ENCODE measurements at regions not wholly inside any gene's neighbourhood (a gene's known extent, or its start where the extent isn't known, plus 50 kb on each side); places are given as distances from the start of the nearest gene placed in this dataset.

DNA sequence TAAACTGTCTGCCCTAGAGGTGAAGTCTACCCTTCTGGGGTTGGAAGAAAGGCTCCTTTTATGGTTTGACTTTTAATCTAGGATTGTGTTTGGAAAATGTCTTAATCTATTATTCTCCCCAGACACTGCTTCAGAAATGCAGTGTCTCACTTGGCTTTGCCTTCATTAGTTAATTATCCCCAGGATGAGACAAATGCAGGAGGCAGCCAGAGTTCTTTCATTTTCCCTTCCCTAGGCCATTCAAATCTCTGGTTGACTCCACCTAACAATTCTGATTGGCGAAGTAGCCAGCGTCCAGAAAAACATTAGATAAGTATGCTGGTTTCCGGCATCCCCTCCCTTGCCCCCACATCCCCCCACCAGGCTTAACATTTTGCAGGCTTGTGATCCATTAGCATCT lies 325.8 kb upstream of the PBX1 start:
- Histone ChIP-seq H3K36me3 (ENCODE audit: insufficient read depth, low read length) (no peaks in the 10 kb centered on the region), H3K27me3 (ENCODE audit: insufficient read depth, low read length) (no peaks in the 10 kb centered on the region), H3K4me3 (ENCODE audit: low read depth, low read length) (no peak overlapping the region), H3K4me1 (ENCODE audit: control insufficient read depth, insufficient read depth, low read length, unreplicated experiment) (no peaks in the 10 kb centered on the region), H3K27ac (ENCODE audit: low read depth, low read length) (no peak overlapping the region), H2AFZ (ENCODE audit: low read length, unreplicated experiment) (no peak overlapping the region), H3K79me2 (ENCODE audit: control insufficient read depth, insufficient read depth, low read length, unreplicated experiment) (no peaks in the 10 kb centered on the region)

DNA sequence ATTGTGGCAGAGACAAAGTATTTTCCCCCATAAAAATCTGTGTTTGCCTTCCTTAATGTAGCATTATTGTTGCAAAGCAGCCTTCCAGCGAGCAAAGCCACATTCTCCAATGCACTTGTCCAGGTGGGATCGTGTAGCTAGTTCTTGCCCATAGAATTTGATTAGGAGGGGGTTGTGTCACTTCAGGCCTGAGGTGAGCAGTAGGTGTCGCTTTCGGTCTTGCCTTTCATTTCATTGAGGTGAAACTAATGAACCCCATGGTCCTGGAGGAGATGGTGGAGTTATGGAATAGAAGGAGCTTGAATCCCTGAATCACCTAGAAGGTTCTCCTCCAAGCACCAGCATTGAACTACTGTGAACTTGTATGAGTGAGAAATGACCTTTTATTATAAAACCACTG lies 318.9 kb upstream of the PBX1 start:
- no peak overlapping the region for H3K4me3 ChIP-seq (ENCODE audit: low read depth, low read length)
- no peak overlapping the region for H2AFZ ChIP-seq (ENCODE audit: low read length, unreplicated experiment)
- no peaks in the 10 kb centered on the region for H3K27me3 ChIP-seq (ENCODE audit: insufficient read depth, low read length)
- no peaks in the 10 kb centered on the region for H3K36me3 ChIP-seq (ENCODE audit: insufficient read depth, low read length)
- no peak overlapping the region for H3K27ac ChIP-seq (ENCODE audit: low read depth, low read length)
- H3K4me1 ChIP-seq (ENCODE audit: control insufficient read depth, insufficient read depth, low read length, unreplicated experiment): no peaks in the 10 kb centered on the region
- H3K79me2 ChIP-seq (ENCODE audit: control insufficient read depth, insufficient read depth, low read length, unreplicated experiment): no peaks in the 10 kb centered on the region

DNA sequence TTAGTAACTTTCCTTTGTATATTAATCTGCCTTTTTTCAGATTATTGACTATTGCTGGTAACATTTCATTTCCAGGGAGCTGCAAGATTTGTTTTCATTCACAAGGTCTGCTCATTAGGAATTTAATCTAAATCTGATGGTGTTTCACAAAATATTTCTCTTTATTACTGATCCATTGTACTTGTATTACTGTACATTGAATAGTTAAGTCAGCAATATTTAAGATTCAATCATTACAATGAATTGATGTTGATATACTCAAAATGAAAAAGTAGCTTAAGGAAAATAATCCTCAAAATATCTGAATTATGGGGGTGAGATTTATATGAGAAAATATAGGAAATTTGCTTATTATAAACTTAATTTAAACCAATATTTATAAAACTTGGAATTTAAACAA lies 308.6 kb upstream of the PBX1 start:
- no peaks in the 10 kb centered on the region for H3K4me1 ChIP-seq (ENCODE audit: control insufficient read depth, insufficient read depth, low read length, unreplicated experiment)
- no peaks in the 10 kb centered on the region for H3K27me3 ChIP-seq (ENCODE audit: insufficient read depth, low read length)
- no peak overlapping the region for H2AFZ ChIP-seq (ENCODE audit: low read length, unreplicated experiment)
- no peaks in the 10 kb centered on the region for H3K36me3 ChIP-seq (ENCODE audit: insufficient read depth, low read length)
- no peak overlapping the region for H3K27ac ChIP-seq (ENCODE audit: low read depth, low read length)
- H3K79me2 ChIP-seq (ENCODE audit: control insufficient read depth, insufficient read depth, low read length, unreplicated experiment): no peaks in the 10 kb centered on the region
- no peak overlapping the region for H3K4me3 ChIP-seq (ENCODE audit: low read depth, low read length)

DNA sequence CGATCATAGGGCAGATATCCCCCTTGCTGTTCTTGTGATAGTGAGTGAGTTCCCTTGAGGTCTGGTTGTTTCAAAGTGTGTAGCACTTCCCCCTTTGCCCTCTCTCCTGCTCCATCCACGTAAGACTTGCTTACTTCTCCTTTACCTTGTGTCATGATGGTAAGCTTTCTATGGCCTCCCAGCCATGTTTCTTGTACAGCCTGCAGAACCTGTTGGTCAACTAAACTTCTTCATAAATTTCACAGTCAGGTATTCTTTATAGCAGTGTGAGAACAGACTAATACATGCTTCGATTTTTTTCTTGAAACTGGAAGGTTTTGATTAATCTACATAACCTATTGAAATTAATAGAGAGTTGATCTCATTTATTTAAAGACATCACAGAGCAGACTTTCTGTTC lies 302.5 kb upstream of the PBX1 start:
- no peaks in the 10 kb centered on the region for H3K36me3 ChIP-seq (ENCODE audit: insufficient read depth, low read length)
- H3K4me3 ChIP-seq (ENCODE audit: low read depth, low read length): no peak overlapping the region
- no peak overlapping the region for H2AFZ ChIP-seq (ENCODE audit: low read length, unreplicated experiment)
- H3K4me1 ChIP-seq (ENCODE audit: control insufficient read depth, insufficient read depth, low read length, unreplicated experiment): no peaks in the 10 kb centered on the region
- H3K27ac ChIP-seq (ENCODE audit: low read depth, low read length): no peak overlapping the region
- no peaks in the 10 kb centered on the region for H3K79me2 ChIP-seq (ENCODE audit: control insufficient read depth, insufficient read depth, low read length, unreplicated experiment)
- H3K27me3 ChIP-seq (ENCODE audit: insufficient read depth, low read length): no peaks in the 10 kb centered on the region

DNA sequence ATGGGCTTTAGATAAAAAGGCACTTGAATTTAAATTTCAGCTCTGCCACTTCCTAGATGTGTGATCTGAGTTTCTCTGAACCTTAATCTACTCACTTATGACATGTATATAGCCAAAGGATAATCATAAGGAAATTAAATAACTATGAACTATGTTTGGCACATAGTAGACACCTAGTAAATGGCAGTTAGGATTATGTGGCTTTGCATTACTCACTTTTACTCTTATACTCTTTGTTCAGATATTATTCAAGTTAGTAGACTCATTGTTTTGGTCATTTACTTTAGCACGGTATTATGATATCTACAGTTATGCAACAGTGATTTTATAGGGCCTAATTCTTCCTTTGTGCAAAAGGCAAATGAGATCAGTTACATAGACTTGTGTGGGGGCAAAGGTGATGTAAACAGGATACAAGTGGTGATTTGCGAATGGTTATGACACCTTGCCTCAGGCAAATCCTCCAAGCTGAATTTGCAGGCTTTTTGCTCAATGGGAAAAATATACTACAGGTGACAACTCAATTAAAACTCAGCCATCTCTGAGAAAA lies 297.2 kb upstream of the PBX1 start:
- no peaks in the 10 kb centered on the region for H3K4me1 ChIP-seq (ENCODE audit: control insufficient read depth, insufficient read depth, low read length, unreplicated experiment)
- no peak overlapping the region for H2AFZ ChIP-seq (ENCODE audit: low read length, unreplicated experiment)
- H3K36me3 ChIP-seq (ENCODE audit: insufficient read depth, low read length): no peaks in the 10 kb centered on the region
- no peaks in the 10 kb centered on the region for H3K79me2 ChIP-seq (ENCODE audit: control insufficient read depth, insufficient read depth, low read length, unreplicated experiment)
- H3K27ac ChIP-seq (ENCODE audit: low read depth, low read length): no peak overlapping the region
- no peaks in the 10 kb centered on the region for H3K27me3 ChIP-seq (ENCODE audit: insufficient read depth, low read length)
- no peak overlapping the region for H3K4me3 ChIP-seq (ENCODE audit: low read depth, low read length)

DNA sequence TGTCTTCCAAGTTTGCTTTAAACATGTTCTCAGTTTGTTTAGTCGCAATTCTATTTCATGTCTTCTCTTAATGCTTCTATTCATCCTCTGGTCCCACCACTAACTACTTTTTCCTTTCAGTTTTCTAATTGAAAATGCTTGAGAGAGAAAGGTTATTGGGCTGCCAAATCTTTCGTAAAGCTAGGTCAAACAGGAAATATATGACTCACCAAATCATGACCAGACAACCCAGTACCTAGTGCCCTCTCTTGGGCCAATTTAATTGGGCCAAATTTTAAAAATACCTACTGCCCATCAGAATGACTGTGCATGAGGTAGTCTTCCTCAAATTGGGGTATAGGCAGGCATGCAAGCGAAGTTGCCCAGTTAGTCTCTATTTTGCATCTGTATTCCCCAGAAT lies 295.4 kb upstream of the PBX1 start:
- no peaks in the 10 kb centered on the region for H3K79me2 ChIP-seq (ENCODE audit: control insufficient read depth, insufficient read depth, low read length, unreplicated experiment)
- no peaks in the 10 kb centered on the region for H3K36me3 ChIP-seq (ENCODE audit: insufficient read depth, low read length)
- no peak overlapping the region for H2AFZ ChIP-seq (ENCODE audit: low read length, unreplicated experiment)
- no peaks in the 10 kb centered on the region for H3K4me1 ChIP-seq (ENCODE audit: control insufficient read depth, insufficient read depth, low read length, unreplicated experiment)
- H3K27me3 ChIP-seq (ENCODE audit: insufficient read depth, low read length): no peaks in the 10 kb centered on the region
- no peak overlapping the region for H3K4me3 ChIP-seq (ENCODE audit: low read depth, low read length)
- H3K27ac ChIP-seq (ENCODE audit: low read depth, low read length): no peak overlapping the region

DNA sequence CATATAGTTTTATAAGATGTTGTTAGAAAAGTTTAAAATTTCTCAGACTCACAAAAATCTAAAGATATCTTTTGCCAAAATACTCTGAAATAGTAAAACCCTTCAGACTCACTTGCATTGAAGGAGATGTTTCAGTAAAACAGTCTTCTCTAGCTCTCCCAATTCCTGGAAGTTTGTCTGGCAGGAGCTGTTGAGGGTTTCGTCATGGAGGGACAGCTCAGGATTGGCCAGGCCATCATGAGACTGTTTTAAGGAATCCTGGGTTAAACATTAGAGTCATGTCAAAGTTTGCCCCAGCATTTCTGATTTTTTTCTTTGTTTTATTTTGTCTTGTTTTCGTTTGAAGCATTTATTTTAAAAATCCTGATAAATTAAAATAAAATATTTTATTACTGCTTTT lies 293.8 kb upstream of the PBX1 start:
- Histone ChIP-seq H3K79me2 (ENCODE audit: control insufficient read depth, insufficient read depth, low read length, unreplicated experiment) (no peaks in the 10 kb centered on the region), H3K4me1 (ENCODE audit: control insufficient read depth, insufficient read depth, low read length, unreplicated experiment) (no peaks in the 10 kb centered on the region), H2AFZ (ENCODE audit: low read length, unreplicated experiment) (no peak overlapping the region), H3K4me3 (ENCODE audit: low read depth, low read length) (no peak overlapping the region), H3K27ac (ENCODE audit: low read depth, low read length) (no peak overlapping the region), H3K36me3 (ENCODE audit: insufficient read depth, low read length) (no peaks in the 10 kb centered on the region), H3K27me3 (ENCODE audit: insufficient read depth, low read length) (no peaks in the 10 kb centered on the region)

DNA sequence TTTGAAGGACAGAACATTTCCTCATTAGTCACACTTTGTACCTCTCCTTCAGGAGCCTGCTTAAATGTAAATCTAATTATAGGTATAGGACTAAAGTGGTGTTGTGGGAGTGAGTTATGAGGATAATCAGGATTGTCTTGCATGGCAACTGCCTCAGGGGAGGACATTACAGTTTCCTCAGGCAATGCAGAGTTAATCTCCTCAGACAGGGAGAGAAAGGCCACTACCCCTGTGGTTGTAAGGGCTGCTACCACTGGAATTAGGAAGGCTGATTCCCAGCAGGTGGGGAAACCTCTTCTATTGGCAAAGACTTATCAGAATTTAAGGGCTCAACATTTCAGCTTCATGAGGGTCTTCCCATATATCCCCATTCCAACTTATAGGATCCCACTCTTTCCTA lies 286.8 kb upstream of the PBX1 start:
- Histone ChIP-seq H3K4me3 (ENCODE audit: low read depth, low read length) (no peak overlapping the region), H3K36me3 (ENCODE audit: insufficient read depth, low read length) (no peaks in the 10 kb centered on the region), H3K27ac (ENCODE audit: low read depth, low read length) (no peak overlapping the region), H3K27me3 (ENCODE audit: insufficient read depth, low read length) (no peaks in the 10 kb centered on the region), H3K4me1 (ENCODE audit: control insufficient read depth, insufficient read depth, low read length, unreplicated experiment) (no peaks in the 10 kb centered on the region), H3K79me2 (ENCODE audit: control insufficient read depth, insufficient read depth, low read length, unreplicated experiment) (no peaks in the 10 kb centered on the region), H2AFZ (ENCODE audit: low read length, unreplicated experiment) (no peak overlapping the region)

DNA sequence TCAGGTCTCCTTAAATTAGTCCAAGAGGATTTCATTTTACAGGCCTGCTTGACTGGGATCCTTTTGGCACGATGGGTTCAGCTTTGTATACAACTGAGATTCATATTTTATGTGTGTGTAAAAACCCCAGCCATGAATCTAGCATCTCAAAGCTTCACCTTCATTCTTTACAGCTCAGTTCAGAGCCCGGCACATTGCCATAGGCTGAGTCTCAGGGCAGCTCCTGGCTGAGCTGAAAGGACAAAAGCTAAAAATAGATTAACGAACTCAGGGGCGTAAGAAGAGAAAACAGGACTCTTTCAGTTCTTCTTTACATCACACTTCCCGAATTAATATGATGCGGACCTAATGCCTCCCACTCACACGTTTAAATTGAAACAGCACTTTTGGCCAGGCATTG lies 262.8 kb upstream of the PBX1 start:
- Histone ChIP-seq H3K4me3 (ENCODE audit: low read depth, low read length) (no peak overlapping the region), H3K27me3 (ENCODE audit: insufficient read depth, low read length) (no peaks in the 10 kb centered on the region), H3K4me1 (ENCODE audit: control insufficient read depth, insufficient read depth, low read length, unreplicated experiment) (no peaks in the 10 kb centered on the region), H3K36me3 (ENCODE audit: insufficient read depth, low read length) (no peaks in the 10 kb centered on the region), H2AFZ (ENCODE audit: low read length, unreplicated experiment) (no peak overlapping the region), H3K79me2 (ENCODE audit: control insufficient read depth, insufficient read depth, low read length, unreplicated experiment) (no peaks in the 10 kb centered on the region), H3K27ac (ENCODE audit: low read depth, low read length) (no peak overlapping the region)

DNA sequence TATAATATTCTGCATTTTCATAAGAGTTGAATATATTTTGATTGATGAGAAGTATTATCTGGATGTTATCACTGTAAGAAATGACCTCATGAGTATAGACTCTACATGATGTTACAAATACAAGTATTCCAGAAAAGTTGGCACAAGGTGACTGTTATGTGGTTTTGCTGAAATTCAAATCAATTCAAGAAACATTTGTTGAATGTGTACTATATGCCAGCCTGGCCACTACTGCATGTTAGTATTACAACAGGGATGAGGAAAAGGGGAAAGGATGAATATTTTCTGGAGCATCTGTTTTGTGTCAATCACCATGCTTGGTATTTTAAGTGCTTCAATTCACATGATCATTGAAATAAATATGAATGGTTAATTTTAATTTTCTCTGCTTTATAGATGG lies 250.9 kb upstream of the PBX1 start:
- Histone ChIP-seq H3K27me3 (ENCODE audit: insufficient read depth, low read length) (no peaks in the 10 kb centered on the region), H3K27ac (ENCODE audit: low read depth, low read length) (no peak overlapping the region), H2AFZ (ENCODE audit: low read length, unreplicated experiment) (no peak overlapping the region), H3K36me3 (ENCODE audit: insufficient read depth, low read length) (no peaks in the 10 kb centered on the region), H3K79me2 (ENCODE audit: control insufficient read depth, insufficient read depth, low read length, unreplicated experiment) (no peaks in the 10 kb centered on the region), H3K4me1 (ENCODE audit: control insufficient read depth, insufficient read depth, low read length, unreplicated experiment) (peaks cover 14% of the 10 kb centered on the region), H3K4me3 (ENCODE audit: low read depth, low read length) (no peak overlapping the region)

DNA sequence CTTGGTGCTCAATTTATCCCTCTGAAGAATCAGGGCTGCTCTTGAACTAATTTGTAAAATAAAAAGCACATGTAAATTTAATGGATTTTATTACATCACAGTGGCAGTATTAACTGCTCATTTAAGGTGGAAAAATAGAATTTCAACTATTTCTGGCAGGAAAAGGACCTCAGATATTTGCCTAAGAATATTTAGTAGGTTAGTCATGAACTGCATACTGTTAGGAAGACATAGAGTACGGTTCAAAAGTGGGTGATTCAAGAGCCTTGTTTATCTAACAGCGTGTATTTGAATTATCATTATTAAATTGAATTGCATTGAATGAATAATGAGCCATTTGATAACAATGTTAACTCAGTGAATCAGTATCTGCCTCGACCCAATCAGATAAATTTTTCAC lies 248.8 kb upstream of the PBX1 start:
- peak overlapping the region; percentile 46 for H2AFZ ChIP-seq (ENCODE audit: low read length, unreplicated experiment)
- H3K4me3 ChIP-seq (ENCODE audit: low read depth, low read length): no peak overlapping the region
- H3K27me3 ChIP-seq (ENCODE audit: insufficient read depth, low read length): no peaks in the 10 kb centered on the region
- H3K79me2 ChIP-seq (ENCODE audit: control insufficient read depth, insufficient read depth, low read length, unreplicated experiment): no peaks in the 10 kb centered on the region
- no peak overlapping the region for H3K27ac ChIP-seq (ENCODE audit: low read depth, low read length)
- H3K36me3 ChIP-seq (ENCODE audit: insufficient read depth, low read length): no peaks in the 10 kb centered on the region
- H3K4me1 ChIP-seq (ENCODE audit: control insufficient read depth, insufficient read depth, low read length, unreplicated experiment): peaks cover 14% of the 10 kb centered on the region

Data from ACC112 (cell line).